Middle frontal gyrus (tissue), 1 donor: ENCODE measurements at regions not wholly inside any gene's neighbourhood (a gene's known extent, or its start where the extent isn't known, plus 50 kb on each side); places are given as distances from the start of the nearest gene placed in this dataset.
"Not testable (repeated sequence)": the region's sequence is repeated elsewhere in the genome, so short reads cannot be mapped to it uniquely, and the experiment has no call there.

Experiments used
- DNase-seq: peaks from one replicate; pipeline ENCODE4 v3.0.0-alpha.2; 2015; ENCODE audit warnings: low spot score; ENCODE audit errors: extremely low spot score

- no peak for DNase-seq
These were observed 931.1 kb downstream of the FAM181B start for GRCh38 chr11:81802591-81802990.

- DNase-seq = no peak
These were observed 941.2 kb downstream of the FAM181B start for GRCh38 chr11:81792416-81792815.

- peak; percentile 4 for DNase-seq
These were observed 946.0 kb downstream of the FAM181B start for GRCh38 chr11:81787584-81788049.

GRCh38 chr11:81772166-81772565 is 961.5 kb downstream of the FAM181B start:
- DNase-seq = no peak

GRCh38 chr11:81769906-81770305 is 963.8 kb downstream of the FAM181B start:
- not testable (repeated sequence) for DNase-seq

GRCh38 chr11:81756864-81757595 is 976.6 kb downstream of the FAM181B start:
- DNase-seq = no peak

GRCh38 chr11:81749245-81749644 is 984.4 kb downstream of the FAM181B start:
- DNase-seq = no peak

- DNase-seq = no peak
These were observed 989.1 kb downstream of the FAM181B start for GRCh38 chr11:81744336-81745116.

- DNase-seq = no peak
These were observed 1008.0 kb downstream of the FAM181B start for GRCh38 chr11:81725701-81726100.

GRCh38 chr11:81717695-81718094 is 1016.0 kb downstream of the FAM181B start:
- no peak for DNase-seq

GRCh38 chr11:81707881-81708280 is 1025.8 kb downstream of the FAM181B start:
- no peak for DNase-seq

- no peak for DNase-seq
These were observed 1028.4 kb downstream of the FAM181B start for GRCh38 chr11:81705283-81705682.

- no peak for DNase-seq
These were observed 1033.6 kb downstream of the FAM181B start for GRCh38 chr11:81700076-81700475.

GRCh38 chr11:81687057-81687456 is 1046.6 kb downstream of the FAM181B start:
- no peak for DNase-seq

GRCh38 chr11:81674211-81674610 is 1059.5 kb downstream of the FAM181B start:
- no peak for DNase-seq

GRCh38 chr11:81673001-81673400 is 1060.7 kb downstream of the FAM181B start:
- DNase-seq = no peak

GRCh38 chr11:81669935-81670543 is 1063.6 kb downstream of the FAM181B start:
- no peak for DNase-seq

GRCh38 chr11:81658722-81659121 is 1074.9 kb downstream of the FAM181B start:
- DNase-seq = no peak

GRCh38 chr11:81655351-81655750 is 1078.3 kb downstream of the FAM181B start:
- no peak for DNase-seq

- no peak for DNase-seq
These were observed 1086.3 kb downstream of the FAM181B start for GRCh38 chr11:81647374-81647773.

GRCh38 chr11:81644239-81644840 is 1089.3 kb downstream of the FAM181B start:
- no peak for DNase-seq

GRCh38 chr11:81634483-81634882 is 1099.2 kb downstream of the FAM181B start:
- no peak for DNase-seq
